Thymus (tissue), 11 donors: ENCODE measurements at regions not wholly inside any gene's neighbourhood (a gene's known extent, or its start where the extent isn't known, plus 50 kb on each side); places are given as distances from the start of the nearest gene placed in this dataset.

Source experiments
- DNase-seq, 9 donors: peaks; one replicate each; pipeline ENCODE4 v3.0.0-alpha.2; 2013; ENCODE audit warnings: low spot score in 9 of 9, low read depth in 6 of 9, missing footprints in 1 of 9
- H3K27ac ChIP-seq, 2 donors: one replicate each; pipeline ENCODE4 v1.5.1; 2013; ENCODE audit warnings: control low read depth in 1 of 2, low read depth in 1 of 2, low read length in 1 of 2, mild to moderate bottlenecking in 1 of 2, moderate library complexity in 1 of 2
- H3K27me3 ChIP-seq, 2 donors: one replicate each; pipeline ENCODE4 v1.5.1; 2013; ENCODE audit warnings: low read length in 1 of 2; ENCODE audit not compliant: control insufficient read depth in 2 of 2, insufficient read depth in 1 of 2
- H3K36me3 ChIP-seq, 2 donors: one replicate each; pipeline ENCODE4 v1.5.1; 2013; ENCODE audit warnings: low read length in 1 of 2, mild to moderate bottlenecking in 1 of 2, moderate library complexity in 1 of 2; ENCODE audit not compliant: control insufficient read depth in 2 of 2, insufficient read depth in 2 of 2
- H3K4me1 ChIP-seq, 2 donors: one replicate each; pipeline ENCODE4 v1.5.1; 2013; ENCODE audit warnings: low read length in 2 of 2; ENCODE audit not compliant: control insufficient read depth in 2 of 2, insufficient read depth in 2 of 2
- H3K4me3 ChIP-seq, 2 donors: one replicate each; pipeline ENCODE4 v1.5.1; 2013; ENCODE audit warnings: low read length in 2 of 2, control low read depth in 1 of 2, mild to moderate bottlenecking in 1 of 2
- H3K9me3 ChIP-seq, 2 donors: one replicate each; pipeline ENCODE4 v1.5.1; 2013; ENCODE audit warnings: low read length in 1 of 2, mild to moderate bottlenecking in 1 of 2; ENCODE audit not compliant: control insufficient read depth in 2 of 2, insufficient read depth in 1 of 2
- WGBS: extraction: QIAGEN DNeasy Blood & Tissue Kit; methylation state at CpG from one replicate; pipeline ENCODE4 v1.1.7; 2013; 5-methylcytosine and 5-hydroxymethylcytosine counted together
- donor health status: healthy.

GRCh38 chr10:104521901-104522694 lies 119.0 kb upstream of the SORCS3 start:
- no peaks in the 10 kb centered on the region for H3K4me1 ChIP-seq
- H3K4me3 ChIP-seq, result no peak overlapping the region
- DNase-seq, result no peak
- WGBS, result 59% methylated on average over 9 of the region's 9 CpGs
- H3K9me3 ChIP-seq, result no peaks in the 10 kb centered on the region
- no peaks in the 10 kb centered on the region for H3K27me3 ChIP-seq
- no peak overlapping the region for H3K27ac ChIP-seq
- H3K36me3 ChIP-seq, result no peaks in the 10 kb centered on the region

DNA sequence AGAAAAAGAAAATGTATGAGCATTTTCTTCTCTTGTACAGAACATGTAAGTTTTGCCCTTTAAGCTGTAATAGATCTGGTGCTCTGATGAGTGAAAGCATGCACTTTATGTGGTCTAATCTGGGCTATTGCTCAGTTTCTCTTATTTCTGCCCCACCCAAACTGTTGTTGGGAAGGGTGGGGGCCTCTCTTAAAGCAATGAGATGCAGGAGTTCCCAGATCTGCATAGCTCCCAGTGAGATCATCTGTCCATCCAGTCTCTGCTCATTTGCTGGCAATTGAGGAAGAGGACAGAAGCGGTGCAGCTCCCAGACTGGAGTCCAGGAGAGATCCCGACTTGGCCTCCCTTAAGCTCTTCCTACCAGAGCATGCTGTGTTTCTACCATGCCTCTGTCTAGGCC lies 114.9 kb upstream of the SORCS3 start:
- WGBS, result 97% methylated on average over 2 of the region's 2 CpGs
- Histone ChIP-seq H3K27me3 (no peaks in the 10 kb centered on the region), H3K27ac (no peak overlapping the region), H3K4me3 (no peak overlapping the region), H3K9me3 (no peaks in the 10 kb centered on the region), H3K36me3 (no peaks in the 10 kb centered on the region), H3K4me1 (no peaks in the 10 kb centered on the region)
- DNase-seq, result no peak

- no peaks in the 10 kb centered on the region for H3K27me3 ChIP-seq
- DNase-seq, result no peak
- H3K9me3 ChIP-seq, result no peaks in the 10 kb centered on the region
- H3K27ac ChIP-seq, result no peak overlapping the region
- H3K4me1 ChIP-seq, result no peaks in the 10 kb centered on the region
- H3K36me3 ChIP-seq, result no peaks in the 10 kb centered on the region
- 78% methylated on average over 1 of the region's 1 CpG for WGBS
- H3K4me3 ChIP-seq, result no peak overlapping the region
Observed at GRCh38 chr10:104527013-104527412, 114.1 kb upstream of the SORCS3 start.

DNA sequence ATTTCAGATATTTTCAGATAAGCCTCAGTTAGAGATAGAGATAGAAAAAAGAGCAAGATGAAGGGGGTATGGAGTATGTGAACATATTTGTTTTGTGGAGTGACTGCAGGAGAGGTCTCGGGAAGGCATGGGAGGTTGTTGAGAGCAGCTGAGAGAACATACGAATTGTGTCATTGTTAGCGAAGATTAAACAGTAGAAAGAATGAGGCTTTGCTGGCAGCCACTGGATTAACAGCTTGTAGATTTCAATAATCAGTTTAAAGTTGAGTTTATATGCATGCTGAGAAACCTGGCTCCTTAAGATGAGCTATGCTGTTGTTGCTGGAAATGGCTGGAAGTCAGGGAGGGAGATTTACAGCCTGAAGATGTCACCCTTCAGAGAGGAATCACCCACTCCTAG lies 100.9 kb upstream of the SORCS3 start:
- H3K36me3 ChIP-seq, result no peaks in the 10 kb centered on the region
- WGBS, result 94% methylated on average over 3 of the region's 3 CpGs
- H3K9me3 ChIP-seq, result no peaks in the 10 kb centered on the region
- H3K27ac ChIP-seq, result no peak overlapping the region
- no peak overlapping the region for H3K4me3 ChIP-seq
- no peaks in the 10 kb centered on the region for H3K4me1 ChIP-seq
- H3K27me3 ChIP-seq, result no peaks in the 10 kb centered on the region
- DNase-seq, result no peak

- Histone ChIP-seq H3K27ac (no peak overlapping the region), H3K4me1 (no peaks in the 10 kb centered on the region), H3K9me3 (no peaks in the 10 kb centered on the region), H3K27me3 (no peaks in the 10 kb centered on the region), H3K36me3 (no peaks in the 10 kb centered on the region), H3K4me3 (no peak overlapping the region)
- no peak for DNase-seq
- WGBS, result 76% methylated on average over 4 of the region's 4 CpGs
Observed at GRCh38 chr10:104541820-104542219, 99.3 kb upstream of the SORCS3 start.

GRCh38 chr10:104546336-104546735 lies 94.8 kb upstream of the SORCS3 start:
- Histone ChIP-seq H3K4me1 (no peaks in the 10 kb centered on the region), H3K27ac (no peak overlapping the region)
- 96% methylated on average over 4 of the region's 4 CpGs for WGBS

GRCh38 chr10:104546756-104547155 lies 94.3 kb upstream of the SORCS3 start:
- no peaks in the 10 kb centered on the region for H3K36me3 ChIP-seq
- no peak overlapping the region for H3K4me3 ChIP-seq
- H3K9me3 ChIP-seq, result no peaks in the 10 kb centered on the region
- no peak for DNase-seq
- H3K4me1 ChIP-seq, result no peaks in the 10 kb centered on the region
- no peak overlapping the region for H3K27ac ChIP-seq
- WGBS, result 84% methylated on average over 3 of the region's 3 CpGs
- no peaks in the 10 kb centered on the region for H3K27me3 ChIP-seq

More at GRCh38 chr10:104546336-104546735, 94.8 kb upstream of the SORCS3 start:
- no peak for DNase-seq
- H3K36me3 ChIP-seq, result no peaks in the 10 kb centered on the region
- no peaks in the 10 kb centered on the region for H3K9me3 ChIP-seq
- no peaks in the 10 kb centered on the region for H3K27me3 ChIP-seq
- no peak overlapping the region for H3K4me3 ChIP-seq

DNA sequence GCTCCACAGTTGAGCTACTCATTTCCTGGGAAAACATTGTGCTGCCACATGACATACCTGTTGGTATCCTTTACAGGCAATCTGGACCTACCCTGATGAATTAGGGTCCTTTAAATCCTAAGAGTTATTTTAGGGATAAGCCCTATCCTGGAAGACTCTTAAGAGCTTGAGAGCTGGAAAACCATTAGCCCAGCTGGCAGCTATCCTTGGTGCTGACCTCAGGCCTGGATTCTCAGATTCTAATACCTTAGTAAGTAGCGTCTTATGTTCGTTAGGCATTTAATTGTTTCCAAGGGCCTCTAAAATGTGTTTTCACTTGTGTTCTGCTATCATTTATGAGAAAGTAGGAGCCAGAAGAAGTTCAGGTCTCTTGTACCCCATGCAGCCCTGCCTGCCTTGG lies 93.0 kb upstream of the SORCS3 start:
- H3K9me3 ChIP-seq, result no peaks in the 10 kb centered on the region
- H3K27me3 ChIP-seq, result no peaks in the 10 kb centered on the region
- no peaks in the 10 kb centered on the region for H3K4me1 ChIP-seq
- H3K27ac ChIP-seq, result no peak overlapping the region
- H3K4me3 ChIP-seq, result no peak overlapping the region
- DNase-seq, result no peak
- WGBS, result 70% methylated on average over 2 of the region's 2 CpGs
- no peaks in the 10 kb centered on the region for H3K36me3 ChIP-seq

DNA sequence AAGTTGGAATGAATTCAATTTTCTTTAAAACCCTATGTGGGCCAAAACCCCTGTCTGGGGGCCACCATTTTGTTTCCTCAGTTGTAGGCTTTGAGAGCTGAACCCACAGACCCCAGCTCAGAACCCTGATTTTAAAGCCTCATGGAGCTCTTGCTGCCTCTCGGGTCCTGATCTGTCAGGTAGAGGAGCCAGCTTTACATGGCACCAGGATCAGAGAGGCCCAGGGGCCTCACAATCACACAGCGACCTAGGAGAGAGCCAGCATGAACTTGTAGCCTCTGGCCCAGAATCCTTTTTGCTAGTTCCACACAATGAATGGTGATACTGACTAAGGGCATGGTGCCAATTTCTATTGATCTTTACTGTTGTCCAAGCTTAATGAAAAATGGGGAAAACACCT lies 84.3 kb upstream of the SORCS3 start:
- DNase-seq, result no peak
- no peaks in the 10 kb centered on the region for H3K36me3 ChIP-seq
- 93% methylated on average over 2 of the region's 2 CpGs for WGBS

More for the DNA sequence above, 84.3 kb upstream of the SORCS3 start:
- no peak overlapping the region for H3K27ac ChIP-seq
- H3K4me3 ChIP-seq, result no peak overlapping the region
- no peaks in the 10 kb centered on the region for H3K27me3 ChIP-seq
- H3K9me3 ChIP-seq, result no peaks in the 10 kb centered on the region
- H3K4me1 ChIP-seq, result no peaks in the 10 kb centered on the region
